ENCODE measurements at regions not wholly inside any gene's neighbourhood (a gene's known extent, or its start where the extent isn't known, plus 50 kb on each side); places are given as distances from the start of the nearest gene placed in this dataset.
"Not testable (repeated sequence)": the region's sequence is repeated elsewhere in the genome, so short reads cannot be mapped to it uniquely, and the experiment has no call there.

- no peak overlapping the region for H3K27ac ChIP-seq
- intact Hi-C loops (cut with DNase I), result loop anchor here (10.0 kb wide), 1 partner anchor 85 kb away; no protein-coding TSS in a partner anchor
- no peaks in the 10 kb centered on the region for H3K36me3 ChIP-seq (replicated peaks in 1 of 2; ENCODE audit: insufficient read depth in 1 of 2, low read depth in 2 of 2)
- no peak overlapping the region for H3K4me3 ChIP-seq
- no peaks in the 10 kb centered on the region for H3K27me3 ChIP-seq
- H3K4me1 ChIP-seq, result peaks cover 10% of the 10 kb centered on the region
- DNase-seq (no peak), ATAC-seq (no peak)
- no peak for TF ChIP-seq POLR2A (IDR thresholded peaks at IDR 0.05)
- no peak for TF ChIP-seq CTCF (IDR thresholded peaks at IDR 0.05)
- 68 to 80% methylated on average over 10 of the region's 10 CpGs for WGBS, 2 donors
- no peaks in the 10 kb centered on the region for H3K9me3 ChIP-seq
Measured at GRCh38 chr16:29319726-29320125, 86.8 kb downstream of the NPIPB11 start.

DNA sequence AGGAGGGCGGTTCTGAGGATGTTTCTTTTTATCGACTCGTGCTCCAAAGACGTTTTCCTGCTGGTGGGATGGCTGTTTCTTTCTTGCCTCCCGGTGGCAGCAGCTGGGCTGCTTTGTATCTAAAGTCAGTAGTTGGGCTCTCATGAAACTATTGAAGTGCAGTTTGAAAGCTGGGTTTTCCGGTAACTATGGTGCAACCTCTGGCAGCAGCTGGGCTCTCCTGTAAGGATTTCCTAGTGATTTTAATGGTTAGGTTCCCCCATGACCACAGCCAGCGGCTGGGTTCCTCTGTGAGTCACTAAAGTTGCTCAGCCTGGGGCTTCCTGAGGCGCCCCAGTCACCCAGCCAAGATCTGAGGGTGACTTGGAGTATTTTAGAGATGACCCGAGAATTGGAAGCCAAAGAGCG lies 87.9 kb downstream of the NPIPB11 start:
- peak in 2 of 4 donors; percentile 16 to 53 for DNase-seq
- ATAC-seq, result peak; percentile 41
- not testable (repeated sequence) for H3K9me3 ChIP-seq; H3K36me3 ChIP-seq (replicated peaks in 1 of 2; ENCODE audit: insufficient read depth in 1 of 2, low read depth in 2 of 2); H3K27ac ChIP-seq; H3K27me3 ChIP-seq; H3K4me3 ChIP-seq
- intact Hi-C loops (cut with DNase I), result loop anchor here (10.0 kb wide), 1 partner anchor 84 kb away; no protein-coding TSS in a partner anchor
- 56 to 72% methylated on average over 9 to 10 of the region's 10 CpGs for WGBS, 2 donors
- H3K4me1 ChIP-seq, result peaks cover 10% of the 10 kb centered on the region

GRCh38 chr16:29318037-29318436 lies 88.5 kb downstream of the NPIPB11 start:
- H3K36me3 ChIP-seq (replicated peaks in 1 of 2; ENCODE audit: insufficient read depth in 1 of 2, low read depth in 2 of 2), result no peaks in the 10 kb centered on the region
- ATAC-seq, result no peak
- TF ChIP-seq POLR2A (IDR thresholded peaks at IDR 0.05) (no peak), CTCF (IDR thresholded peaks at IDR 0.05) (no peak)
- no peaks in the 10 kb centered on the region for H3K27me3 ChIP-seq
- no peak overlapping the region for H3K27ac ChIP-seq
- no peaks in the 10 kb centered on the region for H3K9me3 ChIP-seq
- peaks cover 10% of the 10 kb centered on the region for H3K4me1 ChIP-seq
- 90 to 93% methylated on average over 16 of the region's 16 CpGs for WGBS, 2 donors
- H3K4me3 ChIP-seq, result no peak overlapping the region
- intact Hi-C loops (cut with DNase I), result loop anchor here (10.0 kb wide), 1 partner anchor 83 kb away; no protein-coding TSS in a partner anchor
- DNase-seq, result no peak

DNA sequence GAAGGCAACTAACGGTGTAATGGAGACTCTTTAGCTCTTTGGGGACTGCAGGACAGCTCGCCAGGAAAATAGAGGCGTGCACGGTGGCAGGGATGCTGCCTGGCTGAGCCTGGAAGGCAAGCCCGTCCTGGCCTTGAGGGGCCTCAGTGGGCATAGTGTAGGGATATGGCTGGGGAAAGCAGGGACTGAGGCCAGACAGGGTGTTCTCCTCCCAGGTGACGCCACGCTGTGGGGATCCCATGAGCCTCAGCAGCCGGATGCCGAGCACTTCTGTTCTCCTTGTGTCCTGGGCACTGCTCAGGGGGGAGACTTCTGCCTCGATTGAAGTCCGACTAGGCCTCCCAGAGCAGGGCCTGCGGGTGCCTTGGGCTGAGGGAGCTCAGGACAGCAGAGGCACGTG lies 89.2 kb downstream of the NPIPB11 start:
- Histone ChIP-seq H3K36me3 (replicated peaks in 1 of 2; ENCODE audit: insufficient read depth in 1 of 2, low read depth in 2 of 2) (no peaks in the 10 kb centered on the region), H3K4me3 (no peak overlapping the region), H3K27ac (no peak overlapping the region), H3K4me1 (peaks cover 10% of the 10 kb centered on the region), H3K27me3 (no peaks in the 10 kb centered on the region), H3K9me3 (no peaks in the 10 kb centered on the region)
- no peak for ATAC-seq
- DNase-seq, result no peak
- 89 to 95% methylated on average over 5 to 13 of the region's 13 CpGs for WGBS, 2 donors
- TF ChIP-seq POLR2A (IDR thresholded peaks at IDR 0.05) (no peak), CTCF (IDR thresholded peaks at IDR 0.05) (no peak)
- intact Hi-C loops (cut with DNase I), result loop anchor here (10.0 kb wide), 1 partner anchor 82 kb away; no protein-coding TSS in a partner anchor

DNA sequence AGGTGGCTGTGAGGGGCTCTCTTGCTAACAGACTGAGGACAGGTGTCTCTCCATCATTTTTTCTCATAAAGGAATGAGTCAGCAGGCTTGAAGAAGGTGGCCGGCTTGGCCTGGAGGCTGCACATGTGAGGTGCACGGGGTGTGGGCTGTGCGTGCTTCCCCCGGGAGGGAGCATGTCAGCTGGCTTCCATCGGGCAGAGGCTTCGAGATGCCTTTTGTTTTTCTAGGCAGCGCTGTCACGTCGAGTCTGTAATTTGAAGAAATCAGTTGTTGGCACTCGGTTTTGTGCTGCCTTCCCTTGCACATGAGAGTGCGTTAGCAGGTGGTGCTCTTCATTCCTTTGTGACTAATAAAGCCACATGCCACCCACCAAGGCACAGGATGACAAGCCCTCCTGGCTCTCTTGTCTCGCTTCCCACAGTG lies 89.7 kb downstream of the NPIPB11 start:
- WGBS, 2 donors, result 55 to 59% methylated on average over 9 to 12 of the region's 12 CpGs
- Histone ChIP-seq H3K9me3 (no peaks in the 10 kb centered on the region), H3K27ac (peak overlapping the region in 1 of 4 donors; percentile 39), H3K36me3 (replicated peaks in 1 of 2; ENCODE audit: insufficient read depth in 1 of 2, low read depth in 2 of 2) (no peaks in the 10 kb centered on the region), H3K4me3 (no peak overlapping the region), H3K4me1 (peaks cover 11% of the 10 kb centered on the region), H3K27me3 (no peaks in the 10 kb centered on the region)
- TF ChIP-seq POLR2A (IDR thresholded peaks at IDR 0.05) (no peak), CTCF (IDR thresholded peaks at IDR 0.05) (no peak)
- peak in 3 of 4 donors; percentile 27 to 81 (median 58) for DNase-seq
- intact Hi-C loops (cut with DNase I), result loop anchor here (10.0 kb wide), 1 partner anchor 82 kb away; no protein-coding TSS in a partner anchor
- peak; percentile 36 for ATAC-seq

Measured in body of pancreas (tissue), 4 donors.